HCT116 (cell line): ENCODE measurements at regions not wholly inside any gene's neighbourhood (a gene's known extent, or its start where the extent isn't known, plus 50 kb on each side); places are given as distances from the start of the nearest gene placed in this dataset.

Source experiments
- CTCF ChIP-seq, 3 experiments: fragments of 200-600 bp in 1 of 3; sonication (generic) in 1 of 3; IDR thresholded peaks in 2 of 3; conservative IDR thresholded peaks in 1 of 3; 2 replicates each; pipeline ENCODE4 v1.5.1; 2012 to 2017; ENCODE audit warnings: low read depth in 2 of 3, low read length in 2 of 3, antibody characterized with exemption in 1 of 3, borderline replicate concordance in 1 of 3, control low read depth in 1 of 3, mild to moderate bottlenecking in 1 of 3, mixed read lengths in 1 of 3, mixed run types in 1 of 3, moderate library complexity in 1 of 3; ENCODE audit not compliant: insufficient read depth in 1 of 3
- EZH2 ChIP-seq: fragments of 200-600 bp; sonication (generic); IDR thresholded peaks from 2 replicates; pipeline ENCODE4 v1.6.1; 2017; ENCODE audit warnings: antibody characterized with exemption, mixed run types
- MAX ChIP-seq: IDR thresholded peaks from 2 replicates; pipeline ENCODE4 v1.6.1; 2012
- POLR2A ChIP-seq: IDR thresholded peaks from 2 replicates; pipeline ENCODE4 v1.7.0; 2011; ENCODE audit warnings: borderline replicate concordance; ENCODE audit not compliant: insufficient read depth, insufficient read length; ENCODE audit errors: extremely low read depth
- RAD21 ChIP-seq: IDR thresholded peaks from 2 replicates; pipeline ENCODE4 v1.6.1; 2012; ENCODE audit warnings: low read depth, mild to moderate bottlenecking
- SP1 ChIP-seq: IDR thresholded peaks from 2 replicates; pipeline ENCODE4 v1.6.1; 2012; ENCODE audit warnings: low read depth
- YY1 ChIP-seq: IDR thresholded peaks from 2 replicates; pipeline ENCODE4 v1.6.1; 2011; ENCODE audit warnings: low read length, low read depth, moderate library complexity, mild to moderate bottlenecking; ENCODE audit not compliant: insufficient replicate concordance; ENCODE audit errors: extremely low read depth

- TF ChIP-seq EZH2 (no peak), POLR2A (no peak), RAD21 (no peak), CTCF (IDR thresholded peaks at IDR 0.05 in 2 of 3, conservative IDR thresholded peaks at IDR 0.05 in 1 of 3; ENCODE audit: borderline replicate concordance in 1 of 3, insufficient read depth in 1 of 3, low read depth in 2 of 3, low read length in 2 of 3) (no peak), SP1 (no peak), MAX (no peak), YY1 (no peak)
Observed at GRCh38 chr10:58989486-58990039, 186.9 kb upstream of the PHYHIPL start.
